Peyer's patch (tissue), 4 donors: ENCODE measurements at regions not wholly inside any gene's neighbourhood (a gene's known extent, or its start where the extent isn't known, plus 50 kb on each side); places are given as distances from the start of the nearest gene placed in this dataset.

Experiments used
- DNase-seq, 3 donors: peaks; one replicate each; pipeline ENCODE4 v3.0.0-alpha.2; 2017 to 2019
- H3K27ac ChIP-seq, 4 donors: fragments of 200-600 bp; sonication (generic); one replicate each; pipeline ENCODE4 v1.5.1; 2016 to 2019
- H3K27me3 ChIP-seq, 2 donors: fragments of 200-600 bp; sonication (generic); one replicate each; pipeline ENCODE4 v1.5.1; 2019
- H3K36me3 ChIP-seq, 3 donors: fragments of 200-600 bp; sonication (generic); one replicate each; pipeline ENCODE4 v1.5.1; 2016 to 2019
- H3K4me1 ChIP-seq, 4 donors: fragments of 200-600 bp; sonication (generic); one replicate each; pipeline ENCODE4 v1.5.1; 2016 to 2019
- H3K4me3 ChIP-seq, 4 donors: fragments of 200-600 bp; sonication (generic); 1 replicate in 3 of 4; 2 replicates in 1 of 4; pipeline ENCODE4 v1.5.1; 2016 to 2019; ENCODE audit warnings: mild to moderate bottlenecking in 1 of 4
- H3K9me3 ChIP-seq, 4 donors: fragments of 200-600 bp; sonication (generic); one replicate each; pipeline ENCODE4 v1.5.1; 2016 to 2019; ENCODE audit warnings: mild to moderate bottlenecking in 1 of 4
- CTCF ChIP-seq, 6 experiments: fragments of 450-650 bp in 4 of 6; fragments of 200-600 bp in 2 of 6; sonication (generic) in 1 of 6; IDR thresholded peaks; one replicate each; pipeline ENCODE4 v1.5.1; 2017 to 2019; ENCODE audit warnings: antibody characterized with exemption in 6 of 6, mild to moderate bottlenecking in 3 of 6, moderate library complexity in 1 of 6
- POLR2A ChIP-seq, 2 donors: fragments of 450-650 bp; IDR thresholded peaks; one replicate each; pipeline ENCODE4 v1.5.1; 2017; ENCODE audit warnings: antibody characterized with exemption in 2 of 2, mild to moderate bottlenecking in 2 of 2, moderate library complexity in 2 of 2

- H3K36me3 ChIP-seq: no peaks in the 10 kb centered on the region
- H3K4me3 ChIP-seq: no peak overlapping the region
- H3K27me3 ChIP-seq: no peaks in the 10 kb centered on the region
- no peak for DNase-seq
- H3K9me3 ChIP-seq: no peaks in the 10 kb centered on the region
- no peak overlapping the region for H3K27ac ChIP-seq
- TF ChIP-seq POLR2A (IDR thresholded peaks at IDR 0.05) (no peak), CTCF (IDR thresholded peaks at IDR 0.05) (no peak)
- peaks cover 0 to 7% (median 0%) of the 10 kb centered on the region in 4 donors for H3K4me1 ChIP-seq
These were observed 185.4 kb upstream of the ANK3 start for GRCh38 chr10:60575105-60575504.

GRCh38 chr10:60574388-60574787, 184.7 kb upstream of the ANK3 start:
- Histone ChIP-seq H3K9me3 (no peaks in the 10 kb centered on the region), H3K27ac (no peak overlapping the region), H3K4me3 (no peak overlapping the region), H3K4me1 (peaks cover 0 to 7% (median 0%) of the 10 kb centered on the region in 4 donors), H3K27me3 (no peaks in the 10 kb centered on the region), H3K36me3 (no peaks in the 10 kb centered on the region)
- TF ChIP-seq POLR2A (IDR thresholded peaks at IDR 0.05): no peak
- no peak for TF ChIP-seq CTCF (IDR thresholded peaks at IDR 0.05)
- no peak for DNase-seq

- no peak overlapping the region for H3K27ac ChIP-seq
- peaks cover 0 to 7% (median 0%) of the 10 kb centered on the region in 4 donors for H3K4me1 ChIP-seq
- no peak overlapping the region for H3K4me3 ChIP-seq
- H3K36me3 ChIP-seq: no peaks in the 10 kb centered on the region
- no peaks in the 10 kb centered on the region for H3K9me3 ChIP-seq
- H3K27me3 ChIP-seq: no peaks in the 10 kb centered on the region
- no peak for DNase-seq
- no peak for TF ChIP-seq POLR2A (IDR thresholded peaks at IDR 0.05)
- TF ChIP-seq CTCF (IDR thresholded peaks at IDR 0.05): no peak
These were observed 183.7 kb upstream of the ANK3 start for GRCh38 chr10:60573336-60573735.

GRCh38 chr10:60572511-60573194, 183.0 kb upstream of the ANK3 start:
- peak overlapping the region in 1 of 4 donors; percentile 41 for H3K27ac ChIP-seq
- no peaks in the 10 kb centered on the region for H3K9me3 ChIP-seq
- peak in 1 of 3 donors; percentile 57 for DNase-seq

GRCh38 chr10:60570896-60571295, 181.2 kb upstream of the ANK3 start:
- no peak for DNase-seq
- Histone ChIP-seq H3K9me3 (no peaks in the 10 kb centered on the region), H3K27ac (no peak overlapping the region), H3K4me1 (peaks cover 0 to 7% (median 0%) of the 10 kb centered on the region in 4 donors), H3K36me3 (no peaks in the 10 kb centered on the region), H3K27me3 (no peaks in the 10 kb centered on the region), H3K4me3 (no peak overlapping the region)
- no peak for TF ChIP-seq CTCF (IDR thresholded peaks at IDR 0.05)
- TF ChIP-seq POLR2A (IDR thresholded peaks at IDR 0.05): no peak

More at GRCh38 chr10:60572511-60573194, 183.0 kb upstream of the ANK3 start:
- Histone ChIP-seq H3K36me3 (no peaks in the 10 kb centered on the region), H3K4me3 (peak overlapping the region in 3 of 4 donors; percentile 11 to 39 (median 36)), H3K27me3 (no peaks in the 10 kb centered on the region), H3K4me1 (peaks cover 0 to 7% (median 0%) of the 10 kb centered on the region in 4 donors)
- no peak for TF ChIP-seq POLR2A (IDR thresholded peaks at IDR 0.05)
- TF ChIP-seq CTCF (IDR thresholded peaks at IDR 0.05): no peak
